ELR (cell line): ENCODE measurements at regions not wholly inside any gene's neighbourhood (a gene's known extent, or its start where the extent isn't known, plus 50 kb on each side); places are given as distances from the start of the nearest gene placed in this dataset.
"Not testable (repeated sequence)": the region's sequence is repeated elsewhere in the genome, so short reads cannot be mapped to it uniquely, and the experiment has no call there.

Experiments
- DNase-seq: peaks from one replicate; pipeline ENCODE4 v3.0.0-alpha.2; 2015; ENCODE audit warnings: low read depth

DNA sequence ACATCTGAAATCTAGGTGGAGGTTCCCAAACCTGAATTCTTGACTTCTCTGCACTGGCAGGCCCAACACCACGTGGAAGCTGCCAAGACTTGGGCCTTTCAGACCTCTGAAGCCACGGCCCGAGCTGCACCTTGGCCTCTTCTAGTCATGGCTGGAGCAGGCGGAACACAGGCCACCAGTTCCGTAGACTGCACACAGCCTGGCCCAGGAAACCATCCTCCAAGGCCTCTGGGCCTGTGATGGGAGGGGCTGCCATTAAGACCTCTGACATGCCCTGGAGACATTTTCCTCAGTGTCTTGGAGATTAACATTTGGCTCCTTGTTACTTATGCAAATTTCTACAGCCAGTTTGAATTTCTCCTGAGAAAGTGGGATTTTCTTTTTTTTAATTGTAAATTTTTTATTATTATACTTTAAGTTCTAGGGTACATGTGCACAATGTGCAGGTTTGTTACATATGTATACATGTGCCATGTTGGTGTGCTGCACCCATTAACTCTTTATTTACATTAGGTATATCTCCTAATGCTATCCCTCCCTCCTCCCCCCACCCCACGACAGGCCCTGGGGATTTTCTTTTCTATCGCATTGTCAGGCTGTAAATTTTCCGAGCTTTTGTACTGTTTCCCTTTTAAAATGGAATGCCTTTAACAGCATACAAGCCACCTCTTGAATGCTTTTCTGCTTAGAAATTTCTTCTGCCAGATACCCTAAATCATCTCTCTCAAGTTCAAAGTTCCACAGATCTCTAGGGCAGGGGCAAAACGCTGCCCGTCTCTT lies 492.9 kb upstream of the ARPP21 start:
- not testable (repeated sequence) for DNase-seq

DNA sequence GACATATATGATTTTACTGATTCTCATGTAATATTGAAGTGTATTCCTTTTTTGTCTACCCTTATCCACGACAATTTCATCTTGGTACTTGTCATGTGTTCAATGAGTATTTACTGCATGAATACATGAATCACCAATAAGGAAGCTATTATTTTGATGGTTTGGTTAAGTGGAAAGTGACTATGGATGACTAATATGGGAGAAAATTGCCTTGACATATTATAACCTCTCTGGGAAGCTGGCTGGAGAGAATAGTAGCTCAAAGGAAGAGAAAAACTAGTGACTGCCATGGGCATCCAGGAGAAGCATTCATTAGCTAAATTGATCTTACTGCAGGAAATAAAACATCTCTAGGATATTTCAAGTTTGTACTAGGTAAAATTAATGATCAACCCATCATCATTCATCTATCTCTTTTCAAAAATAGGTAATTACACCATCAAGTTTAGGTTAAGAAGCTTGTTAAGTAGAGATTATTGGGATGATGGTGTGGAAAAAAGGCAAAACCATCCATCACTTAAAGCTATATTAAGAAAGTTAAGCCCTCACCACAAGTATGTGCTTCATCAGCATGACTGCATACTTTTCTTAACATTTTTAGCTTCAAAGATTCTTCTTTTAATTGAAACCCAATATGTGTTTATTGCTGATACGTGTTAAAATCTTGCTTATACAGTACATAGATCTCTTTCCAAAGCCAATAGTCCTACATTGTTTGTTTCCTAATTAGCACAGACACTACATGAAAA lies 455.2 kb upstream of the ARPP21 start:
- peak; percentile 0 for DNase-seq

DNA sequence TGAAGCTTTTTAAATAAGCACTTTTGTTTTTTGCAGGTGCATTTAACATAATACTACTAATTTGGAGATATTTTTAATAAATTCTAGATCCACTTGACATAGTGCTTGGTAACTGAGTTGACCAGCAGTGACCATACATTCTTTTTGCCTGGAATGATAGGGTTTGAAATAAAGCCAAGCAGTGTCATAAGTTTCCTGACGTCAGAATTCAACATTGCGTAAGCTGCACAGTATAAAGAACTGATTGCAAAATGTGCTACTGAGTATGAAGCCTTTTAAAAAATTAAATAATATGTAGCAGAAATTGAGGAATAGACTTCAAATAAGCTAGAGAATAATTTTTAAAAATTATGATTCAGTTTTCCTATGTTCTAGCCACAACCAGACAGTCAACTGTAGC lies 454.6 kb upstream of the ARPP21 start:
- no peak for DNase-seq

DNA sequence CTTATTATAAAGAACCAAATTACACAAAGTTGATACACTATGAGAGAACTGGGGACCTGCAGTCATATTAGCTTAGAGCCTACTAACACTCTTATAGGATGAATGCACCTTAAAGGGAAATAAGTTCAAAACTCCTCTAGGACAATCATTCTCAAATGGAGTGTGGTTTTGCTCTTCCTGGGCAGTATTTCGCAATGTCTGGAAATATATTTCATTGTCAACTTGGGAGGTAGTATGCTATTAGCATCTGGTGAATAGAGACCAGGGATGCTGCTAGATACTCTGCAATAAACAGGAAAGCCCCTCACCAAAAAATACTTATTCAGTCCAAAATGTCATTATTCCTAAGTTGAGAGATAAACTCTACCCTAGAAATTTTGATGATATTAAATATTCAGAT lies 451.4 kb upstream of the ARPP21 start:
- DNase-seq, result no peak

GRCh38 chr3:35194666-35195065 lies 444.7 kb upstream of the ARPP21 start:
- no peak for DNase-seq

GRCh38 chr3:35198857-35199256 lies 440.5 kb upstream of the ARPP21 start:
- DNase-seq, result no peak

DNA sequence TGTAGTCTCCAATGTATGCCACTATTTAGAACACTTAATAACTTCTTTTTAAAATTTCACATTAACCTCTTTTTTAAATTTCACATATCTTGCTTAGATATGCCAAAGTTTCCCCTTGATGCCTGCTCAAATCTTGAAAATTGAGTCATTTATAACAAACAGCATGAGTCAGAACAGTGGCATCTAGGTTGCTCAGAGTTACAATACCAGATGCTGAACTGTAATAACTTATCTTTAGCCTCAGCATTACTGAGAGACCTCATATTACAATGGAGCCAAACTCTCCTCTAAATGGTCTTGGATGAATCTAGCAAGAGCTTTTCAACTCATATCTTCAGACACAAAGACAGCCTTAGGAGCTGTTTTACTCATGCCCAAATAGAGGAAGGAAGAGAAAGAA lies 439.3 kb upstream of the ARPP21 start:
- peak; percentile 4 for DNase-seq

DNA sequence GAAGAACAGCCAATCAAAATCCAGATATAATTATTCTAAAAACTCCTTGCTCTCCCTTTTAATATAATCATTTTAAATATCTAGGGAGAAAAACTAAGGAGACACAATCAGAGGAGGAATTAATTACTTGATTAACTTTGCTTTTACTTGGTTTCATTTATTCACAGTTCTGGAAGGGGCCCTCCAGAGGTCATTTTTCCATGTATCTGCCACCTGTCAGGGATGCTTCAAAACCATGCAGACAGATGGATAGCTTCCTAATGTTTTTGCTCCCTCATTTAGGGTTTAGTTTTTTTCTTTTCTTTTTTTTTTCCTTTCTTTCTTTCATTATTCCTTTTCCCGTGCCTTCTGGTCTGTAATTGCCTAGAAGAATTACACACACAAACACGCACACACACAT lies 438.1 kb upstream of the ARPP21 start:
- DNase-seq, result no peak

GRCh38 chr3:35215525-35216500 lies 423.5 kb upstream of the ARPP21 start:
- no peak for DNase-seq

DNA sequence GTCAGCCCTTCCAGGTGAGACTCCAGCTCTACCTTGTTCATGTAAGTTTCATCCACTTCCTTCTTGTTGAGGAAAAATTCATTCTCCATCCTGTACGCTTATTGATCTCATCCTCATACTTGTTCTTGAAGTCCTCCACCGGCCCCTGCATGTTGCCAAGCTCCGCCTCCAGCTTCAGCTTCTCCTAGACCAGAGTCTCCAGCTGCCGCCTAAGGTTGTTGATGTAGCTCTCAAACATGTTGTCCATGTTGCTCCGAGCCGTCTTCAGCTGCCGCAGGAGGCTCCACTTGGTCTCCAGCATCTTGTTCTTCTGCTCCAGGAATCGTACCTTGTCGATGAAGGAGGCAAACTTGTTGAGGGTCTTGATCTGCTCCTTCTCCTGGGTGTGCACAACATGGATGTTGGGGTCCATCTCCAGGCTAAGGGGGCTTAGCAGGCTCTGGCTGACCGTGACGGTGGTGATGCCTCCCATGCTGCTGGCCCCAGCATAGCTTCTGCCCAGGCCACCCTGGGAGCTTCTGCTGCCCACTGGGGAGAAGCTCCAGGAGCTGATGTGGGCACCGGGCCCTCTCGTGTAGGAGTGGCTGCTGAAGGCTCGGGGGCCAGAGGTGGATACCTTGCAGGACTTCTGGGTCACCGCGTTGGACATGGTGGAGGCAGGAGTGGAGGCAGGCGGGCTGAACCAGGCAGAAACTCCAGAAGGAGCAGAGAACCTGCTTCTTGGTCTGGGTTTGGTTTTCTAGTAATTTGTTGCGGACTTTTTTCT lies 422.6 kb upstream of the ARPP21 start:
- DNase-seq, result no peak

DNA sequence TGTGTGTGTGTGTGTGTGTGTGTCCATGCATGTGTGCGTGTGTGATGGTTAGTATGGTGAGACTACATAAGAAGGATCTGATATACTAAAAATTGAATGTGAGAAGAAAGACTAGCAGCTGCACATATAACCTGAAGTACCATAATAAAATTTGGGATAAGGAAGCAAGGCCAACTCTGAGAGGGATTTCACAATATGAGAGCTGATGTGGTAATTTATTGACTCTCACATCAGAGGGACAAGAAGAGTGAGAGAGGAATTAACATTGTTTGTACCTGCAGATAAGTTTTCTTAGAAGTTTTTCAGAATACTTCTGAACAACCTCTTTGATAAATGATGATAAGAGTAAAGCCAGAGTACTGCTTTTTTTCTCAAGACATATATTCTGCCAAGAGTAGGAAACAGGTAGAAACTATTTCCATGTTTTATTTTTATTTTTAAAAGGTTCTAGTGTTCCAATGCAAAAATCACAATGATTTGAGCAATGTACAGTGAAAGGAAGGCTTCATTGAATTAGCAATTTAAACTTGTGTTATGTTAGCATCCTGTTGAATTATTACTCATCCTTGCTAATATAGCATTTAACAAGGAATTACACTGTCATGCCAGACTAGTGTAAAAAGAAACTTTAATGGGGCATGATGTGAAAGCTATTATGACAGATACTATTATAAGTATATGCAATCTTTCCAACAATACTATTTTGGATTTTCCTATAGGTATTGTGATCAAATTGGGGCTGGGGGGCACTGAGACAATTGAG lies 415.5 kb upstream of the ARPP21 start:
- no peak for DNase-seq

- no peak for DNase-seq
Measured at GRCh38 chr3:35224565-35225295, 414.6 kb upstream of the ARPP21 start.

GRCh38 chr3:35241236-35241635 lies 398.1 kb upstream of the ARPP21 start:
- no peak for DNase-seq

DNA sequence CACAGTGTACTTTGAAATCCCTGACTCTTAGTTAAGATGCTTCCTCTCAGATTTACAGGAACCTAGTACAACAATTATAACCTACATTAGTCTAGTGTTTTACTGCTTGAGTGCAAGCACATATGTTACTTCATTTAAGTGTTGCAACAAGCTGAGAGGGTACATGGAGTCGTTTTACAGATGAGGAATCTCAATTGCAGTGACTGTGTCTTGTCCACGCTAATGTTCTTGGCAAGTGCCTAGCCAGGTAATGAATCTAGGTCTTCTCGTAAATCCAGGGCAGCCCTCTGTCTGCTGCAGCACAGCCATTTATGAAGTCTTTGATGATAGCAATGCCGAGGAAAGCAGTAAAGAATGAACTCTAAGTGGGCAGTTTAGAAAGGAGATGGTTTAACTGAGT lies 384.4 kb upstream of the ARPP21 start:
- DNase-seq, result no peak

- DNase-seq, result no peak
Measured at GRCh38 chr3:35257641-35258040, 381.7 kb upstream of the ARPP21 start.

DNA sequence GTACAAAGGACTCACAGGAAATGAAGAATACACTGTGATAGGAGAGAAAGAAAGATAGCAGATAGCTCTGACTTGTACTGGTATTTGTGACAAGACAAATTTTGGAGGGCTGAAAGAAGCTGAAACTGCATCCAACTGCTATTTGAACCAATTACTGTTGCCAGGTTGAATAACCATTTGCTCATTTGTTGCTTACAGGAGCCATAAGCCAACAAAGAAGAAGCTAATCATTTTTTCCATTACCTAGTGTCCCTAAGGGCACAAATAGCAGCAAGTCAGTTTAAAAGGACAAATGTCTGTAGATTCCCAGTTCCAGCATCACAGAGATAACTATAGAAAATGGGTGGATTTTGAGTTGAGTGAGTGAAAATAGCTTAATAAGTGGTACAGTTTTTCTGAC lies 376.9 kb upstream of the ARPP21 start:
- no peak for DNase-seq

- no peak for DNase-seq
Measured at GRCh38 chr3:35263477-35263876, 375.8 kb upstream of the ARPP21 start.

GRCh38 chr3:35266065-35266464 lies 373.3 kb upstream of the ARPP21 start:
- DNase-seq, result not testable (repeated sequence)

DNA sequence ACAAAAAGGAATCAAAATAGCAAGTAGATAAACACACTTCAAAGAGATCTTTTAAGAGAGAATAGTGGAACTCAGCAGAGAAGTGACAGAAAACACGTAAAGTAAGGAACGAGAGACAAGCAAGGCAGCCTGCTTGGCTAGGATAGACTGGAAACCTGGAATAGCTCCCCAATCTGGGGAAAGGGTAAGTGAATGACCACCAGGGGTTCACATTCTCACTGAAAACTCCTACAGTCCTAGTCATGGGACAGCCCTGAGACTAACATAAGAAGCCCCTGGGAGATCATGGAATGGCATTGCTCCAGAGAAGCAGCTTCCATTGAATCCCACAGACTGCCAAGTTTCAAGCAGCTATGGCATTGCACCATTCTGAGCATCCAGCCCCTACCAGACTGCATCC lies 363.6 kb upstream of the ARPP21 start:
- no peak for DNase-seq

- DNase-seq, result no peak
Measured at GRCh38 chr3:35276568-35276967, 362.8 kb upstream of the ARPP21 start.
